Cardiac muscle cell (in vitro differentiated cells and primary cell): ENCODE measurements at regions not wholly inside any gene's neighbourhood (a gene's known extent, or its start where the extent isn't known, plus 50 kb on each side); places are given as distances from the start of the nearest gene placed in this dataset.

ENCODE experiments used
- DNase-seq, 2 donors: peaks; one replicate each; pipeline versions ENCODE4 v3.0.0 to v3.0.0-alpha.2; 2010 to 2017; ENCODE audit warnings: low read depth in 1 of 2, low spot score in 1 of 2
- H3K27ac ChIP-seq: fragments of 200-600 bp; sonication (generic); 2 replicates; pipeline ENCODE4 v1.5.1; 2016
- H3K27me3 ChIP-seq: fragments of 200-600 bp; sonication (generic); 2 replicates; pipeline ENCODE4 v1.6.0; 2016; ENCODE audit warnings: control low read depth
- H3K36me3 ChIP-seq: fragments of 200-600 bp; sonication (generic); 2 replicates; pipeline ENCODE4 v1.5.1; 2016; ENCODE audit warnings: control low read depth
- H3K4me1 ChIP-seq: fragments of 200-600 bp; sonication (generic); 2 replicates; pipeline ENCODE4 v1.8.1; 2017; ENCODE audit warnings: low read depth, mild to moderate bottlenecking, mixed run types
- H3K4me3 ChIP-seq: fragments of 200-600 bp; sonication (generic); 2 replicates; pipeline ENCODE4 v1.5.1; 2016; ENCODE audit warnings: mild to moderate bottlenecking
- H3K9me3 ChIP-seq: fragments of 200-600 bp; sonication (generic); 2 replicates; pipeline ENCODE4 v1.5.1; 2017; ENCODE audit warnings: low read depth, mild to moderate bottlenecking, control low read depth
- CTCF ChIP-seq: IDR thresholded peaks from 2 replicates; pipeline ENCODE4 v1.5.1; 2012; ENCODE audit warnings: low read depth, mild to moderate bottlenecking, low read length

- peak in 1 of 2 donors; percentile 26 for DNase-seq
- H3K4me1 ChIP-seq = peaks cover 18% of the 10 kb centered on the region
- no peak for TF ChIP-seq CTCF
- H3K9me3 ChIP-seq = no peaks in the 10 kb centered on the region
- no peaks in the 10 kb centered on the region for H3K36me3 ChIP-seq
- H3K4me3 ChIP-seq = no peak overlapping the region
- no peaks in the 10 kb centered on the region for H3K27me3 ChIP-seq
- H3K27ac ChIP-seq = no peak overlapping the region
Measured at GRCh38 chr12:30438601-30439041, 257.0 kb downstream of the IPO8 start.

GRCh38 chr12:30437616-30438015 is 258.1 kb downstream of the IPO8 start:
- no peaks in the 10 kb centered on the region for H3K27me3 ChIP-seq
- peaks cover 11% of the 10 kb centered on the region for H3K4me1 ChIP-seq
- H3K9me3 ChIP-seq = no peaks in the 10 kb centered on the region
- DNase-seq = peak in 1 of 2 donors; percentile 86
- TF ChIP-seq CTCF = no peak
- no peaks in the 10 kb centered on the region for H3K36me3 ChIP-seq
- no peak overlapping the region for H3K4me3 ChIP-seq
- no peak overlapping the region for H3K27ac ChIP-seq

- Histone ChIP-seq H3K4me3 (no peak overlapping the region), H3K27ac (no peak overlapping the region), H3K9me3 (no peaks in the 10 kb centered on the region), H3K36me3 (no peaks in the 10 kb centered on the region), H3K27me3 (no peaks in the 10 kb centered on the region), H3K4me1 (peaks cover 11% of the 10 kb centered on the region)
- no peak for TF ChIP-seq CTCF
- DNase-seq = peak in 1 of 2 donors; percentile 13
Measured at GRCh38 chr12:30437044-30437443, 258.6 kb downstream of the IPO8 start.

- Histone ChIP-seq H3K36me3 (no peaks in the 10 kb centered on the region), H3K4me3 (no peak overlapping the region), H3K27ac (no peak overlapping the region), H3K9me3 (no peaks in the 10 kb centered on the region), H3K4me1 (no peaks in the 10 kb centered on the region), H3K27me3 (no peaks in the 10 kb centered on the region)
- TF ChIP-seq CTCF = no peak
- no peak for DNase-seq
Measured at GRCh38 chr12:30428098-30428497, 267.6 kb downstream of the IPO8 start.

GRCh38 chr12:30427555-30427954 is 268.1 kb downstream of the IPO8 start:
- no peak overlapping the region for H3K27ac ChIP-seq
- H3K4me3 ChIP-seq = no peak overlapping the region
- H3K4me1 ChIP-seq = no peaks in the 10 kb centered on the region
- no peak for DNase-seq
- no peaks in the 10 kb centered on the region for H3K27me3 ChIP-seq
- TF ChIP-seq CTCF = no peak
- no peaks in the 10 kb centered on the region for H3K9me3 ChIP-seq
- H3K36me3 ChIP-seq = no peaks in the 10 kb centered on the region

GRCh38 chr12:30425445-30425844 is 270.2 kb downstream of the IPO8 start:
- TF ChIP-seq CTCF = no peak
- Histone ChIP-seq H3K4me1 (no peaks in the 10 kb centered on the region), H3K9me3 (no peaks in the 10 kb centered on the region), H3K36me3 (no peaks in the 10 kb centered on the region), H3K27me3 (no peaks in the 10 kb centered on the region), H3K4me3 (no peak overlapping the region), H3K27ac (no peak overlapping the region)
- no peak for DNase-seq
